Left cardiac atrium (tissue), 4 donors: ENCODE measurements at regions not wholly inside any gene's neighbourhood (a gene's known extent, or its start where the extent isn't known, plus 50 kb on each side); places are given as distances from the start of the nearest gene placed in this dataset.

Source experiments
- ATAC-seq, 2 donors: fragments of 200-7000 bp; cut with Tn5 transposase; one replicate each; pipeline ENCODE4 v1.9.1; 2020; ENCODE audit warnings: mild to moderate bottlenecking in 2 of 2, moderate library complexity in 2 of 2
- DNase-seq: peaks from one replicate; pipeline ENCODE4 v3.0.0-alpha.2; 2020
- intact Hi-C, 2 donors: fragments of 100-400 bp; cut with DNase I; formaldehyde crosslinking; loops; one replicate each; pipeline versions ENCODE4 v1.14.1 to v1.15.1; 2022 to 2023
- donor health status: DM: no; HTN: yes; CAD: no.
- donor health status: DM: no; HTN: yes; CAD: no; lungs with severe emphysema.
- donor health status: DM: yes; HTN: yes; CAD: no.
- donor health status: Dilated cardiomyopathy.

DNA sequence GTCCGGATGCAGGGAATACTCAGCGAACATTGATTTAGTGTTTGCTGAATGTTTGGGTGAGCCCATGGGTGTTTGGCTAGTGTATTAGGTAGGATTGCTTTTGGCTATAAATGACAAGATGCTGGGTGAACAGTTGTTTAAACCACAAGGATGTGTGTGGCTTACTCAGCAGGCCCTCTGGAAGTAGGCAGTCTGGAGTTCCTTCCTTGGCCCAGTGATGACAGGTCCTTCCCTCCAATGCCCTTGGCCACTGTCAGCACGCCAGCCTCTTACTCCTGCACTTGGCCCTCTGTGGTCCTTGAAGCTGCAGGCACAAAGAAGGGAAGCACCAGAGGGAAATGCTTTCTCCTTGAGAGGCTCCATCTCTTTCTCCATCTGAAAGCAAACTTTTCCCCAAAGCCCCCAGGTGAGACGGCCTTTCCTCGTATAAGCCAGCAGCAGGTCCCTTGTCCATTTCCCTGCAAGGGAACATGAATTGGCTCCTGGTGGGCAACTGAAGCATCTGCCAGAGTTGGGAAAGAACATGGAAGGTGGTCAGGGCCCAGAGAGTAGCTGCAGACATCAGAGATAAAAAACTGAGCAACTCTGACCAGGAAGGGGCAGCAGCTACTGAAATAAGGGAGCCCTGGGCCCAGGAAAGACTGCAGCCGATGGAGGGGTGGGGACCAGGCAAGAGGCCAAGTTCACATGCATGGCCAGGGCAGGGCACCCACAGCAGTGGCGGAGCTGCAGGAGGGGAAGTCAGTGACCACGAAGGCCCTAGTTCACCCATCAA lies 105.0 kb downstream of the TPRA1 start:
- intact Hi-C loops = no loop called here
- DNase-seq = no peak
- ATAC-seq = no peak

DNA sequence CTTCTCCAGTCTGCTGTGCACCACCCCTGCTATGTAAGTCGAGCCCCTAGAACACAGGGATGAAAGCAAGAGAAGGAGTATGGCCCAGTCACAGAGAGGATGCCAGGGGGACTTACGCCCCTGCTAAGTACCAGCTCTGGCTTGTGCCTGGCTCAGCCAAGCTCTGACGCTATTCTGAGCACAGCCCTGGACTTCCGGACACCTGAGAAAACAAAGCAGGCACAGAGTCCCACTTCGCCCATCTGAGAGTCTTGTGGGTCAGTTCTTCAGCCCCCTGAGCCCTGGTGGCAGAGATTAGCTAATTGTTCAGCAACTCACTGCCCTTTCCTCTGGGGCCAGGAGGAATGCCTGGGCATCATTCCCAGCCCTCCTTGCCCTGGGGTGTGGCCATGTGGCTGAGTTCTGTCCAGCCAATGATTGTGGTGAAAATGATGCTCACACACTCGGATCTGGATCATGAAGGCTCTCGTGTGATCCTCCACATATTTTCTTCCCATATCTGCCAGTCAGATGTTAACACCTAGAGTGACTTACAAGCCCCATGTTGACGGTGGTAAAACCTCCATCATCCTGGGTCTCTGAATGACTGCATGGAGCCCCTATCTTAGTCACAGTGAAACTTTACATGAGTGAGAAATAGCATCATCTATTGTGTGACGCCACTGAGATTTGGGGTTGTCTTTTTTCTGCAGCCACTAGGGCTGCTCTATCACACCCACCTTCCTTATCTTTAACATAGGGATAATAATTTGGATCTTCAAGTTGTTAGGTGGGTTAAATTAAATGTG lies 105.7 kb downstream of the TPRA1 start:
- intact Hi-C loops = no loop called here
- DNase-seq = no peak
- peak; percentile 26 to 55 for ATAC-seq

DNA sequence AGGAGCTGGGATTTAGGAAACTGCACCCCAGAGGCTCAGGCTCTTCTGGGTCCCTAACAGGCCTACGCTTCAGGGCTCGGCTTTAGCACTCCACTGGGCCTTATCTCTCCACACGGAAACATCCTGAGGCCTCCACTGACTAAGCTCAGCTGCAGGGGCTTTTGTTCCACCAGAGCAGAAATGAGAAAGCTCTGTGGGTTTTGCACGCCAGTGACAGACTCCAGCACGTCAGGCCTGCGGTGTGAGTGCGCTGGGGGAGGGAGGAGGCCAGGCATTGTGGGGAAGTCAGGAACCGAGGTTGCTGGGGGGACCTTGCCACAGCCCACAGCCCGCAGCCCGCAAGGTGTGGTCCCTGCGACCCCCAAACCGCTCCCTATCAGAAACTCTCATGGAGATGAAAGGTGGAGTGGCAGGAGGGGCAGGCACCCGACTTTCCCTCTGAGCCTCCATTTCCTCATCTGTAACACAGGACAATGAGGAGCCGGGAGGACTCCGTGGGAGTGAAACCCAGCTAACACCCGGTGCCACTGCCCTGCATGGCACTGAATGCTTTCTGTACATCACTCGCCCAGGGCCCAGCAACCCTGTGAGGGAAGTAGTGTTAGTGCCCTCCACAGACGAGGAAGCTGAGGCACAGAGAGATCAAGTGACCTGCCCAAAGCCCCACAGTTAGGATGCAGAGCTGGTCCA lies 106.5 kb downstream of the TPRA1 start:
- DNase-seq (no peak), ATAC-seq (no peak)
- intact Hi-C loops = no loop called here

DNA sequence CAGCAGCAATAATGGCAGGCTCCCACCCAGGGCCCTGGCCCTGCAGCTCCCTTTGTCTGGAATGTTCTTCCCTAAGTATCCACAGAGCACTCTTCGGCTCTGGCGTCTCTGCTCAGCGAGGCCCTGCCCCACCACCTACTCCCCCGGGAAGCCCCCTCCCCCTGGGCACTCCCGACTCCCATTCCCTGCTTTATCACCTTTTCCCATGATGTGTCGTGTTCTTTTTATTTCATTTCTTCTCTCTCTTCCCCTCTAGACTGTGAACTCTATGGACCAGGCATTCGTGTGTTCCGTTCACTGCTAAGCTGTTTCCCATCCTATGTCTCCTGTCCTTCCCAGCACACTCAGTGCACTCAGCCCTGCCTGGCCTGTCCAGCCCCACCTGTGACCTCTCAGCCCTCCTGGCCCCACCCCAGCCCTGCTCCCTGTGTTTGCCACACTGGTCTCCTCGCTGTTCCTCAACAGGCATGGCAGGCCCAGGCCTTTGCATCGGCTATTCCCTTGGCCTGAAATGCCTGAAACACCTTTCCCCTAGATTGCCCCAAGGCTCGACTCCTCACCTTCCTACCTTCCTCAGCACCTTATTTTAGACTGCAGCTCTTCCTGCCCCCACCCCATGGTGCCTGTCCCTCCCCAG lies 107.4 kb downstream of the TPRA1 start:
- ATAC-seq (no peak), DNase-seq (no peak)
- intact Hi-C loops = no loop called here

DNA sequence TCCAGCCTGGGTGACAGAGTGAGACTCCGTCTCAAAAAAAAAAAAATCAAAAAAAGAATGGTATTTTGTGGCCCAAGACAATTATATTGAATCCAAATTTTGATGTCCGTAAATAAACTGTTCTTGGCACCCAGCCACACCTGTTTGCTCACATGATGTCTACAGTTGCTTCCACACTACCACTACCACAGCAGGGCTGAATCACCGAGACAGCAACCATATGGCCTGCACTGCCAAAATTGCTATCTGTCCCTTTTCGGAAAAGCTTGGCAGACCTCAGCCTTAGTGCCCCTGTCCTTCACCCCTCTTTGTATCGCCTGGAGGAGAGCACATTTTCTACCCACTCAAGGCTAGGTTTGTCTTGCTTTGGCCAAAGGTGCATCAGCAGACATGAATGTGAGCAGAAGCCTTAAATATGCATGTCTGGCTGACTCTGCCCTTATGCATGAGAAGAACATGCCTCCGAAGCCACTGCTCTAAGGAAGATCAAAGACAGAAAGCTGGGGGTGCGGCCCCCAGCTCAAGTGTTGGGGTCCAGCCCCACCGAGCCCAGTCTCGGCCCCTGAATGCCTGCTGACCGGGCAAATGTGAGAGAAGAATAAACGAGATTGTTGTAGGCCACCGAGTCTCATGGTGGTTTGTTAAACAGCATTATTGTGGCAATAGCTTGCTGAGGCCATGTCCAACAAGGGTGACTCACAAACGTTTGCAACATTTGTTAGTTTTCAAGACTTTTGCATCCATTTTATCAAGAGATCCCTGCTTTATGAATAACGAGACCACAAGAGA lies 108.1 kb downstream of the TPRA1 start:
- ATAC-seq = peak in 1 of 2 donors; percentile 22
- intact Hi-C loops = no loop called here
- no peak for DNase-seq

DNA sequence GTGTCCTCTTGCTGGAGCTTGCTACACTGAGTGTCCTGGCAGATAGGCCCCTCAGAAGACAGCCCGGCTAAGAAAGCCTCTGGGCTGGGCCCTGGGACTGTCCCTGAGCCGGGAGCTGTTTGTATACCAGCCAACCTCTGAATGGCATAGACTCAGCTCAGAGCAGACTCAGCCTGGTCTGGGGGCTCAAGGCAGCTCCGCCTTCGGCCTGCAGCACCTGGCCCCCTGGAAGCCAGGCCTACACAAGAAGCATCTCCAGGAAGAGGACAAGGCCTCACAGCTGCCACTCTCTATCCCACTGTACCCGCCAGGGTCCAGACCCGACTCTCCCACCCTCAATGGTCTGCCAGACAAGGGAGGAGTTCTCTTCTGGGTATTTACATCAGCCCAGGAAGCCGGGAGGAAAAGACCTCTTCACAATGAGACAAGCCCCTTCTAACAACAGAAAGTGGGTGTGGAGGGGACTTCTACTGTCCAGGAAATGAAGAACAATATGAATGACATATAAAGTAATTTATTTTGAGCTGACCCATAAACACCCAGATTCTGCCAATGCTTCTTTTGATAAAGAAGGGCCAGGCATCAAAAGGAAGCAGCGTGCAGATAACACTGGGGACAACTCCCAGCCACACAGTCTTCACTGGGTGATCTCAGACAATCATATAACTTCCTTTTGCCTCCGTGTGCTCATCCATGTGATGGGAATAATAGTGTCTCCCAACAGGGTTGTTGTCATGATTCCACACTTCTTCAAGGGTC lies 110.2 kb downstream of the TPRA1 start:
- peak in 1 of 2 donors; percentile 10 for ATAC-seq
- intact Hi-C loops = no loop called here
- DNase-seq = no peak

DNA sequence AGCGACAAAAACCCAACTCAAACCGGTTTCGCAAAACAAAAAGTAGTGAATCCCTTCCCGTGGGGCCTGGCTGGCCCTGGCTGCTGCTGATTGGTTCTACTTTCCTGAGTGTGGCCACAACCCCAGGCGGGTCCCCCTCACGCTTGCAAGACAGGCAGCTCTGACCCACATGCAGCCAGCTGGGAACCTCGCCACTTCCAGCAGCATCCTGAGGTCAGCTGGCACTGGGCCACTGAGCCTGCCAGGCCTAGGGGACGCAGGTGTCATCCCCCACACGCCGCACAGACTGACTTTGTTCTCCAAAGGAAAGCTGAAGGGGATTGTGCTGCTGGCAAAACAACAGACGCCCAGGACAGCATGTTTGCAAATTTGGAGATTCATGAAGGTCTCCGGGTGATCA lies 111.1 kb downstream of the TPRA1 start:
- DNase-seq (no peak), ATAC-seq (peak in 1 of 2 donors; percentile 30)
- intact Hi-C loops = no loop called here

DNA sequence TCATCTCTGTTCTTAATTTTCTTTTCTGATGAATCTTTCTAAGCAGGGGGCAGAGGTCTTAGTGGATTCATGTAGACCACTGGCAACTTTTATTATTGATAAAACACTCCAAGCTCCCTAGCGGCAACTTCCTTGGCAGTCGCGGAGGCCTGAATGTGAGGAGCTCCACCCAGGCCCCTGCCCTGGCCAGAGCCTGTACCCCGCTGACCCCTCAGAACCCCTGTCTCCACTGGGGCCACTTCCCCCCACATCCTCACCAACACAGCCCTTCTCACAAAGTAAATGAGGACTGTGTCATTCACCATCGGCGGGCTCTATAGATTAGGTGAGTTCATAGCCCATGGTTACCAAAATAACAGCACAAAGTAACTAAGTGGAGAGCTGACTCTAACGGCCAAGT lies 111.6 kb downstream of the TPRA1 start:
- intact Hi-C loops = no loop called here
- ATAC-seq (no peak), DNase-seq (no peak)

DNA sequence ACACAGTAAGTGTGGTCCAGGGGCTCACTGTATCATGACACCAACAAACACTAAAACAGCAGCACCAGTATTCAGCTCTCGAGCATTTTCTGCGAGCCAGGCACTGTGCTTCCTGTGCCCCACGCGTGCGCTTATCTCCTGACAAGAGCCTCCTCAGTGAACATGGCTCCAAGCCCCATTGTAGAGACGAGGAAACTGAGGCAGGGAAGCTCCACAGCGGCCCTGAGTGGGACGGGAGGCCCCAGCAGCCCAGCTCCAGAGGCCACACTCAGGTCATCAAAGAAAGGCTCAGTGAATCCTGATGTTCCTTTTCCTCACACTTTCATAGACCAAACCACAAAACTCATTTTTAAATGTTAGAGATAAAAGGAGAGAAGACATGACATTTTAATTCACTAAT lies 113.1 kb downstream of the TPRA1 start:
- DNase-seq (no peak), ATAC-seq (no peak)
- intact Hi-C loops = no loop called here

DNA sequence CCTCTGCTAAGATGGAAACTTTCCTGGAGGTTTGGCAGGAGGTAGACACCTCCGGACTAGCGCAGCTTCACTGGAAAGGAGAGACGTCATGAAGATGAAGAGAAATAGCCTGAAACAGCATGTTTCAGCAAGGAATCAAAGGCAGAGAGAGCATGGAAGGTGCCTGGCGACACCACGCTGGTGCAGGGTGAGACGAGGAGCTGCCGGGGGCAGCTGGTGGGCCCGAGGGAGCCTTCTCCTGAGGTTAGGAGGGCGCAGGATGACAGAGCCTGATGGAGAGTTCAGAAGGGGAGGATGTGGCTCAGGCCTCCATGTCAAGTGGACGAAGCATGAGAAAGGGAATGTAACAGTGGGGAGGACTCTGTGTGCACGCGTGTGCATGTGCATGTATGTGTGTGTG lies 113.6 kb downstream of the TPRA1 start:
- ATAC-seq (no peak), DNase-seq (no peak)
- intact Hi-C loops = no loop called here

DNA sequence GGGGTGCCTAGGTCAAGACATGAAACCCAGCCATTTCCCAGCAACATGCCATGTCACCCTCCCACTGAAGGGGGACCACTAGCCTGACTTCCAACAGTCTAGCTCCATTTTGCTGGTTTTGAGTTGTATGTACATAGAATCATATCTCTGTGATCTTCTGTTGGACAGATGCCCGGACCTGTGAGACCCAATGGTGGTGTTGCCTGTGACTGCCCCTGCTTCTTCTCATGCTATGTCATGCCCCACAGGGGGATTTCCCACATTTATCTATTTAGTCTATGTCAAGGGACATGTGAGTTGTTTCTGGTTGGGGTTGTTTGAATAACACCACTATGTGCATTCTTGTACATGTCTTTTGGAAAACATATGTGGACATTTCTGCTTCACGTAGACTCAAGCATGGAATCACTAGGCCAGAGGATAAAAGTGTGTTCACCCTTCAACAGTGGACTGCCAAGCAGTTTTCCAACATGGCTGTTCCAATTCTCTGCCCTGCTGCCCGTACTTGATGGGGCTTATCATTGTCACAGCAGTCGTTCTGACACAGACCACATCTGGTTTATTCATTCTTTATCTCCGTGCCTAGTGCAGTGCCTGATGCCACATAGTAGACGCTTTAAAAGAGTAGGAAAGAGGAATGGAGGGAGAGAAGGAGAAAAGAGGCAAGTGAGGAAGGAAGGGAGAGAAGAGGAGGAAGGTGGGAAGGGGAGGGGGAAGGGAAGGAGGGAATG lies 114.4 kb downstream of the TPRA1 start:
- intact Hi-C loops = no loop called here
- DNase-seq (no peak), ATAC-seq (no peak)

DNA sequence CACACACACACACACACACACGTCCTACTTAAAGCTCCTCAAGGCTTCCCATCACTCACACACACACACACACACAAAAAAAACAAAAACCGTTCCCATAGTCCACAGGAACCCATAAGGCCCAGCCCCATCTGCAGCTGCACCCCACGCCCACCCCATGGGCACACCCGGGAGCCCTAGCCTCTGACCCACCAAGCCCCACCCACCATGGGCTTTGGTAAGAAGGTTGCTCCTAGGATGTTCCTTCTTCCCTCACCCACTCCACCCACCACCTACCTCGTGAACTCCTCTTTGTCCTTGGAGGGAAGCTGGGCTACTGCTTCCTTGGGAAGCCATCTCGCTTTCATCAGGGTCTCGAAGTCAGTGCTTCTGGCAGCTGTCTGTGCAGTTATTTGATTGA lies 115.1 kb downstream of the TPRA1 start:
- ATAC-seq (no peak), DNase-seq (no peak)
- intact Hi-C loops = no loop called here

DNA sequence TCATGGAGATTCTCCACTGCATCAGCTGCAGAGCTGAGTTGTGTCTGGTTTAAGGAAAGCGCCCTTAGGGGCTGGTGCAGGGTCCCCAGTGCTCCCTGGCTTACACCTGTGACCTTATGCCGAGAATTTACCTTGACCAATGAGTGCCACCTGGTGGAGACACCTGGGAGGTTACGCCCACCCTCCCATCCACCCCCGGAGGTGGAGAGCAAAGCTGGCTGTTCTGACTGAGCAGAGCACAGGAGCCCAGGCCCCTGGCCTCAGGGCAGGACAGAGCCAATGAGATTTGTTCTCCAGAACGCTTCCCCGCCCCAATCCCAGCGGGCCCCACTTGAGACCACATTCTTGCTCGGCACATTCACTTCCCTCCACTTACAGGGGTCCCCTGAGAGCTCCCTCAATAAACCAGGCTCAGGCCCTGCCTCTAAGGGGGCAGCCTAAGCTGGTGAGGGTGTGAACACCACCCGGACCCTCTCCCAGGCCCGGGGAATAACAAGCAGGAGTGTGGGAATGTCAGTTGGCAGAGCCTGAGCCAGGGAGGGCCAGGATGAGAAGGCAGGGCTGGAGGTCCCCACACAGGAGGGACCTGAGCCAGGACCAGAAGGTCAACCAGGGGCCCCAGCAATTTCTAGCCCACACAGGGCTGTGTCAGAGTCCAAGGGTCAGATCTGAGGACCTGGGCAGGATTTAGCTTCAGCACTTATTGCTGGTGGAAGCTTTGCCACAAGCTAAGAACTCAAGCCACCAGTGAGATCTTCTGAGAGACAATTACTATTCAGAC lies 117.1 kb downstream of the TPRA1 start:
- ATAC-seq (no peak), DNase-seq (no peak)
- intact Hi-C loops = no loop called here

DNA sequence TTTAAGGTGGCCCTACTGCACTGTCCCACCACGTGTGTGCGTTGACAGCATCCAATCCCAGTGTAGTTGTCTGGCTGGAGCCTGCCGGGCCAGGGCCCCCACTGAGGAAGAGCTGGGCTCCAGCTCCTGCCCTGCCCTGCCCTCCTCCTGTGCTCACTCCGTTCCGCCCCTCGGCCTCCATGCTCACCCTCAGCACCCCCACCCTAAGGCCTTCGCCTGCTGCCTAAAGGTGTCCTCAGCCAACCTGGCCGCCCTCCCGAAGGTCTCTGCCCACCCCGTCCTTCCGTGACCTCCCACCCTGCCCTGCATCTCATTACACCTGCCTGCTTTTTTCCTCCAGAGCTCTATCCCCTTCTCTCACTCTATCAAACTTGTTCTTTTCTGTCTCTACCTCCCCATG lies 118.0 kb downstream of the TPRA1 start:
- intact Hi-C loops = no loop called here
- DNase-seq (no peak), ATAC-seq (no peak)

DNA sequence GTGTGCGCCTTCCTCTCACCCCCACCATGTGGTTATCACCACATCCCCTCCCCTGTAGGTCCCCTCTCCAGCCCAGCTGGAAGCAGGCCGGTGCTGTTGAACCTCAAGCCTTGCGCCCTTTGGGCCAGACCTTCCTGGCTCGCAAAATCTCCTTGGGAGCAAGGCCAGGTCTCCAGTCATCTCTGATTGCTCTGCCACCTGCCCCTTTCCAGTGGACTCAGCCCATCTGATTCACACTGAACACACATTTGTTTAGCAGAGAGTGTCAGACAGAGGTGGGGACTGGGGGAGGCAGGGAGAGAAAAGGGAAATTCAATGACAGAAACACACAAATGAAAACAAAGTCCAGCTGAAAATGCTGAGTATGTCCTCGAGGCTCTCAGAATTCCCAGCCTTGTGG lies 119.4 kb downstream of the TPRA1 start:
- DNase-seq (no peak), ATAC-seq (no peak)
- intact Hi-C loops = no loop called here

DNA sequence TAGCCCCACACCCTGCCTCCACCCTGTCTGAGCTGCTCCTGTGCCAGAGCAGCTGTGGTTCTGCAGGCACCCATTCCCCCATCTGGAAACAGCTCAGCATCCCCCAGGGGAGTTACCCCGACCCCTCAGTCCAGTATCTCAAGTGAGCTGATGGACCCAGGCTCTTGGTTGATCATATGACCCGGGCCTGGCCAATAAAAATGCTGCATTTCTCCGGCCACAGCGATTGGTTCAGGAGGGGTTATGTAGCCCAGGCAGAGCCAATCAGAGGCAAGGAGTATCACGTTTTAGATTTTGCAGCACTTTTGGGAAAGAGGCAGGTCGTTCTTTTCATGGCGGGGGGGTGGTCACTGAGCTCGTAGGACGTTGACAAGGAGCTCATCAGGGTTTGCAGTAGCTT lies 120.8 kb downstream of the TPRA1 start:
- DNase-seq (no peak), ATAC-seq (no peak)
- intact Hi-C loops = no loop called here

DNA sequence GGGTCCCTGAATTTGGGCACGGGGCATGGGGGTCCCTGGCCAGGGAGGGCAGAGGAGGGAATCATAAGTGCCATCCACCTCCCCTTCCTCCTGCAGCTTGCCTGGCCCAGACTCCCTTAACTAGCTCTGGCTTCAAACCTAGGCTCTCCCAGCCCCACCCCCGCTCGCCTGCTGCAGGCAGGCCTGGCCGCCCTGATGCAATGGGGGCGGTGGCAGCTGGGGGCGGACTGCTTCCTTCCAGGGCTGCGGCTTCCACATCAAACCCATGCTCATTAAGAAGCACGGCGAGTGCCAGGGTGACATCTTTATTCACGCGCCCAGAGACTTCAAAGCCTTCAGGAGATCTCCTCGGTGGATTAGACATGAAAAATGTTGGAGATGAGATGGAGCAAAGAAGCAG lies 123.1 kb downstream of the TPRA1 start:
- DNase-seq (no peak), ATAC-seq (no peak)
- intact Hi-C loops = no loop called here
